Ovary (tissue), 3 donors: ENCODE measurements at regions not wholly inside any gene's neighbourhood (a gene's known extent, or its start where the extent isn't known, plus 50 kb on each side); places are given as distances from the start of the nearest gene placed in this dataset.

Experiments
- EP300 ChIP-seq: sonication (generic); formaldehyde crosslinking; IDR thresholded peaks from one replicate; pipeline ENCODE4 v1.6.1; 2017; ENCODE audit warnings: antibody characterized with exemption
- POLR2A ChIP-seq: fragments of 450-650 bp; IDR thresholded peaks from one replicate; pipeline ENCODE4 v1.6.1; 2017; ENCODE audit warnings: antibody characterized with exemption, mild to moderate bottlenecking, moderate library complexity
- TF ChIP-seq, protein P1 (sequence below), 3 donors: fragments of 450-650 bp in 2 of 3; fragments of 200-600 bp in 1 of 3; IDR thresholded peaks; one replicate each; pipeline versions ENCODE4 v1.5.1 to v1.8.0; 2016 to 2022; ENCODE audit warnings: antibody characterized with exemption in 3 of 3, mild to moderate bottlenecking in 1 of 3
- donor health status: DM: no; HTN: no; CAD: no.

DNA sequence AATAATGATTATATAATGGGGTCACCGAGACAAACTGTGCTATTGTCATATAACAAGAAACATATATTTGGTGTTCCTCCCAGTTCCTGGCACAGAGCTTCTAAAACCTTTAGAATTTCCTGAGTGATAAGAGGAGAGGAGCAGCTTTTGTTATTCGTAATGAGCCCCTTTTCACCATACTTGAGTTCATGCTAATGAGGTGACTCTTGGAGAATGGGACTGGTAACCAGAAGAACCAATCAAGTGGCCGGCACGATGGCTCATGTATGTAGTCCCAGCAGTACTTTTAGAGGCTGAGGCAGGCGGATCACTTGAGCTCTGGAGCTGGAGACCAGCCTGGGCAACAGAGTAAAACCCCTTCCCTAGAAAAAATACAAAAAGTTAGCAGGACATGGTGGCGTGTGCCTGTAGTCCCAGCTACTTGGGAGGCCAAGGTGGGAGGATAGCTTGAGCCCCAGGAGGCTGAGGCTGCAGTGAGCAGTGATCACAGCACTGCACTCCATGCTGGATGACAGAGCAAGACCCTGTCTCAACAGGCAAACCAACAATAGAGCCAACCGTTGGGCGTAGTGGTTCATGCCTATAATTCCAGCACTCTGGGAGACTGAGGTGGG, 62.7 kb upstream of the FTH1 start:
- TF ChIP-seq POLR2A (no peak), EP300 (no peak)
- TF ChIP-seq, protein P1, sequence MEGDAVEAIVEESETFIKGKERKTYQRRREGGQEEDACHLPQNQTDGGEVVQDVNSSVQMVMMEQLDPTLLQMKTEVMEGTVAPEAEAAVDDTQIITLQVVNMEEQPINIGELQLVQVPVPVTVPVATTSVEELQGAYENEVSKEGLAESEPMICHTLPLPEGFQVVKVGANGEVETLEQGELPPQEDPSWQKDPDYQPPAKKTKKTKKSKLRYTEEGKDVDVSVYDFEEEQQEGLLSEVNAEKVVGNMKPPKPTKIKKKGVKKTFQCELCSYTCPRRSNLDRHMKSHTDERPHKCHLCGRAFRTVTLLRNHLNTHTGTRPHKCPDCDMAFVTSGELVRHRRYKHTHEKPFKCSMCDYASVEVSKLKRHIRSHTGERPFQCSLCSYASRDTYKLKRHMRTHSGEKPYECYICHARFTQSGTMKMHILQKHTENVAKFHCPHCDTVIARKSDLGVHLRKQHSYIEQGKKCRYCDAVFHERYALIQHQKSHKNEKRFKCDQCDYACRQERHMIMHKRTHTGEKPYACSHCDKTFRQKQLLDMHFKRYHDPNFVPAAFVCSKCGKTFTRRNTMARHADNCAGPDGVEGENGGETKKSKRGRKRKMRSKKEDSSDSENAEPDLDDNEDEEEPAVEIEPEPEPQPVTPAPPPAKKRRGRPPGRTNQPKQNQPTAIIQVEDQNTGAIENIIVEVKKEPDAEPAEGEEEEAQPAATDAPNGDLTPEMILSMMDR (IDR thresholded peaks at IDR 0.05): no peak
